Stimulated activated CD8-positive, alpha-beta memory T cell treated with anti-CD3 and anti-CD28 coated beads, Interleukin-15, amount 100 ng/mL, for 48 hours (primary cell): ENCODE measurements at regions not wholly inside any gene's neighbourhood (a gene's known extent, or its start where the extent isn't known, plus 50 kb on each side); places are given as distances from the start of the nearest gene placed in this dataset.

Source experiments
- DNase-seq, 2 donors: peaks; one replicate each; pipeline ENCODE4 v3.0.0-alpha.2; 2020; ENCODE audit warnings: low read depth in 2 of 2

DNA sequence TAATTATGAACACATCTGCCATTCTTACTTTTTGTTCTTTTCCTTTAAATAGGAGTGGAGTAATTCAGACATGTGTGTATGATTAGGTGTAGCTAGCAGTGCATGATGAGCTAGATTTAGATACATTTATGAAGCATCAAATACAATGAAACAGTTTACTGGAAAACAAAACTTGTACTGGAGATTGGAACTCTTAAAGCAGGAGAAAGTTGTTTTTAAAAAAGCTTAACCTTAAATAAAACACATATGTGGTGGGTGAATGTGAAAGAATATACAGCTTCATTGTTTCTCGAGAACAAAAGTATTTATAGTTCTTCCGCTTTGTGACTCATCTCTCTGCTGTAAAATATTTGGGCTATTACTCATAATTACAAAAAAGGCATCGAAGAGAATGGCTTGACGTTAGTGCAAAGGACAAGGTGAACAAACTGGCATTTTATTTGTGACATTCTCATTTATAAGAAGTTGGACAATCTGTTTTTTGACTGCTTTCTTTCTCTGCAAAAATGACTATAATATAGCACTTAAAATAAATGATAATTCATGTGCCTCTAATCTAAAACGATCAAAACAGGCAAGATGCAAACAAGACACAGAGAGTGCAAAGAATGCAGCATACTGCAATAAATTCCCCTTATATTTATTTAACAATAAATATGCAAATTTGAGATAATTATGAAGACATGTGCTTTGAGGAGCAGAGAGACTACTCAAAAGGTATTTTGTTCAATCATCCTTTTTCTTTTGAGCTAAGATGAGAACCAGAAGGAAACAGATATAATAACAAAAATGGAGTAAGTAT is 478.8 kb downstream of the CETN3 start:
- DNase-seq = no peak

- DNase-seq = no peak
These were observed 479.7 kb downstream of the CETN3 start for GRCh38 chr5:89929834-89930233.

DNA sequence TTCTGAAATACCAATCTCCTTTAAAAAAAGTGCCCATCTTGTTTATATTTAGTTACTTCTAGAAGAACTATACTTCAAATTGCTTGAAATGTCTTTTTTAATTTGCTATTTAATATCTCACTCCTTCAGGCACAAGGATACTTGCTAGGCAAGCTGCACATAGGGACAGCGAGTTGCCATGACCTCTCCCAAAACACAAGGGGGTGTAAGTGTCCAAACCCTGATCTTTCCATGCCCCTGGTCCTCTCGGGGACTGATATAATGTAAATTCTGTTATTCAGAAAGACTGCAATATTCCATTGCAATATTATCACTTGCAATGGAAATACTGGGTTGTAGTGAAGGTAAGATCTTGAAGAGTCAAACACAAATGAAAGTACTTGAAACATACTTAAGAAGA is 480.4 kb downstream of the CETN3 start:
- no peak for DNase-seq

DNA sequence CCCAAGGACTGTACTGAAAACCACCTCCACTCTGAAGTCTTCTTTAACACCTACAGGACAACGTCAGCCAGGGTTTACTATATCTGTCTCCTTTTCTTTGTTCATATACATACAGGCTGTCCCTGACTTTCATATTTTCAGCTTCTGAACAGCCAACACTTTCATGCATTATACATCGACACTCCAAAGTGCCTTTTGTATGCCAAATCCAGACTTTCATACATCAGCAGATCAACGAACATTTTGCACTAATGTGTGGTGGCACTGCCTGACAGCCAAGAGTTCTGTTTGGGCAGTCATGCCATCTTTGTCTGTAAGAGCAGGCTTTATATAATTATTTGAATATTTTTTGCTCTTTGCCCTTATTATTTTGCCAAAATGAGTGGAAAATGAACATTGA is 487.4 kb downstream of the CETN3 start:
- DNase-seq = no peak

- DNase-seq = no peak
These were observed 492.4 kb downstream of the CETN3 start for GRCh38 chr5:89917112-89917511.

DNA sequence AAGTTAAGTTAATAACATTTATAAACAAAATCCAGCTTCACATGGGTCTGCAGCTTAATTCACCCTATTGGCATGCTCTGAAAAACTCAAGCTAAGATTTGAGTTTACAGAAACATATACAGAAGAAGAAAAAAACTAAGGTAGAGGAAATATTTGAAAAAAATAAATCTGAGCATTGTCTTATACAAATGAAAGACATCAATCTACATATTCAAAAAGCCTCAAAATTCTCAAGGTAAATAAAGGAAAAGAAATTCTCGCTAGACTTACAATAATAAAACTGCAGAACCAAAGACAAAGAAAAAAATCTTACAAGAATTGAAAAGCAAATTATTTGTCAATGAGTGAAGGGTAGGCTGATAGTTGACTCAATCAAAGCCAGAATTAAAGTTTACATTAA is 493.4 kb downstream of the CETN3 start:
- no peak for DNase-seq

DNA sequence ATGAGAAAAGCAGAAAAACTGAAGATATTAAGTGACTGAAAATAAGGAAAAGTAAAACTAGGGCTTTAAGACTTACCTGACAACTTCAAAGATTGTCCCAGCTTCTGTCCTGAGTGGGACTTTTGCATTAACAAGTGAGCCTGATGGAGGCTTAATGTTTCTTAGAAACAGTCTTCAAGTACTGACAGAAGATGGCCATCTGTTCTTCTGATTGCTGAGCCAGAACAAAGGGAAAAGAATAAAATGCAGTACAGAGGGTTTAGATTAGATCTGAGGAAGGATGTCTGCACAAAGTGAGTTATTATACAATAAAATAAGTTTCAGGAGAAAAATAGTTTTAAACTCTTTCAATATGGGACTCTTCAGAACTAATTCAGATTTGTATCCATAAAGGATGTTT is 500.7 kb downstream of the CETN3 start:
- DNase-seq = no peak

DNA sequence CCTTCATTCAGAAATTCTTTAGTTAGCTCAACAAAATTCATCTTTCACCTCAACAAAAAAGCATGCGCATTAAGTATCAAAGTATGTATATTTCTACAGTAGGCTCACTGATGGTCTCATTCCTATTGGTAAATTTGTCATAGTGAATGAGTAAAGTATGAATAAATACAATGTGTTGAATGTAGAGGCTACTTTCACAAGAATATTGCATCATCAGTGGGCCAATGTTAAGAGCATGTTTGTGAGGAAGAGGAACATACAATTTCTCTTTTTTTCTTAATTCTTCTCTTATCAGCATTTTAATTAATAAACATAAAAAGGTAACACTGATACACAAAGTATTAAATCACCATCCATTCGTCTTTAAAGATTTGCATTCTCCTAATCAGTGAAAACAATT is 505.1 kb downstream of the CETN3 start:
- no peak for DNase-seq

DNA sequence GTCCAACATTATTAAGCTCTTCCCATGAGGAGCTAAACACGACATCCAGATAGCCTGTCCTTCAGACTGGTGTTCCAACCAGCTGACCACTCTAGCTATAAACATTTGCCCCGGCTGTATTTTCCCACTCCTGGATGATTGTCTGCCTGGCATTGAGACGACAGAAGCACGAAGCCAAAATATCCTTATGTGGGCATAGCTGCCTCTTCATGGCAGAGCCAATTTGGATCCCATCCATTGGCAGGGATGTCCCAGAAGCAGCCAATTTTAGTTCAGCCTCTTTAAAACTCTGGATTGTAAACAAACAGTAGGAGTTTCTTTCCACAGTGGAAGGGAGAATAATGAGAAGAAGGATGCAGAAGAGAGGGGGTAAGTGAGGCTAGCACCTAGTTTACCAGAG is 507.6 kb downstream of the CETN3 start:
- no peak for DNase-seq

- DNase-seq = no peak
These were observed 508.2 kb downstream of the CETN3 start for GRCh38 chr5:89901346-89901745.

- no peak for DNase-seq
These were observed 509.2 kb downstream of the CETN3 start for GRCh38 chr5:89900346-89900745.

DNA sequence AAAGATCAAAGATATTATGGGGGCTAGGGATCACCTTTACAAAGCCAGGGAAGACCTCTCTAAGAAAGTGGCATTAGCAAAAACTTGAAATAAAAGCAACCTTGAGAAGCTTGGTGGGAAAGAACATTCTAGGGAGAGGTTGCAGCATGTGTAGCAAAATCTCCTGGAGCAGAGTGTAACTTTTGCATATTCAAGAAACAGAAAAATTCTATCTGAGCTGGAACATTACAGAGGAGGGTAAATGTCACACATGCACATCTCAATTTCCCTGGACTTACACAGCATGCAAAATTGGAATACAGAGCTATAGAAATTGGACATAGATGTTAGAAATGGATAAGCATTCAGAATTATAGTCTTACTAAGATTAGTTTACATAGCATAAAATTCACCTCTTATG is 510.0 kb downstream of the CETN3 start:
- no peak for DNase-seq

DNA sequence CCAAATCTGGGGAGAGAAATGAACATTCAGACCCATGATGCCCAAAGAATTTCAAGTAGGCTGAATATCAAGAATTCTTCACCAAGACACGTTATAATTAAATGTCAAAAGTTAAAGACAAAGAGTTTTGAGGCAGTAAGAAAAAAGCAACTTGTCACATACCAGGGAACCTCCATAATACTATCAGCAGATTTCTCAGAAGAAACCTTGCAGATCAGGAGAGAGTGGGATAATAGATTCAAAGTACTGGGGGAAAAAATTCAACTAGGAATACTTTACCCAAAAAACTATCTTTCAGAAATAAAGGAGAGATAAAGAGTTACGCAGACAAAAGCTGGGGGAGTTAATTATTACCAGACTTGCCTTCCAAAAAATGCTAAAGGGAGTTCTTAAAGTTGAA is 516.0 kb downstream of the CETN3 start:
- DNase-seq = no peak

- DNase-seq = no peak
These were observed 523.9 kb downstream of the CETN3 start for GRCh38 chr5:89885670-89886069.

DNA sequence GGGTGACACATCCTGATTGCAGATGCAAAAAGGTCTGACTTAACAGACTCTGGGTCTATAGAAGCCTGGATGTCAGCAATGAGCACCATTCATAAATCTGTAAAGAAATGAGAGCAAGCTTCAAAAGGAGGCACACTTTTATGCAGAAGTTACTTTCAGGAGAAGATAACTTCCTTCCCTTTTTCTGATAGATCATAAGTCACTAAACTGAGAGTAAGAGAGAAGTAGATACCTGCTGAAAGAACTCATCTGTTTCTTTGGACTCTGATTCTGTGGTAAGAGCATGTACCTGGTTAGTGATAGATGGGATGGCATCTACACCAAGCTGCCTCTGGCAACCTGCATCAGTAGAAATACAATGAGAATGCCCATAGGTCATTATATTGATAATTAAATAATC is 525.6 kb downstream of the CETN3 start:
- DNase-seq = no peak

DNA sequence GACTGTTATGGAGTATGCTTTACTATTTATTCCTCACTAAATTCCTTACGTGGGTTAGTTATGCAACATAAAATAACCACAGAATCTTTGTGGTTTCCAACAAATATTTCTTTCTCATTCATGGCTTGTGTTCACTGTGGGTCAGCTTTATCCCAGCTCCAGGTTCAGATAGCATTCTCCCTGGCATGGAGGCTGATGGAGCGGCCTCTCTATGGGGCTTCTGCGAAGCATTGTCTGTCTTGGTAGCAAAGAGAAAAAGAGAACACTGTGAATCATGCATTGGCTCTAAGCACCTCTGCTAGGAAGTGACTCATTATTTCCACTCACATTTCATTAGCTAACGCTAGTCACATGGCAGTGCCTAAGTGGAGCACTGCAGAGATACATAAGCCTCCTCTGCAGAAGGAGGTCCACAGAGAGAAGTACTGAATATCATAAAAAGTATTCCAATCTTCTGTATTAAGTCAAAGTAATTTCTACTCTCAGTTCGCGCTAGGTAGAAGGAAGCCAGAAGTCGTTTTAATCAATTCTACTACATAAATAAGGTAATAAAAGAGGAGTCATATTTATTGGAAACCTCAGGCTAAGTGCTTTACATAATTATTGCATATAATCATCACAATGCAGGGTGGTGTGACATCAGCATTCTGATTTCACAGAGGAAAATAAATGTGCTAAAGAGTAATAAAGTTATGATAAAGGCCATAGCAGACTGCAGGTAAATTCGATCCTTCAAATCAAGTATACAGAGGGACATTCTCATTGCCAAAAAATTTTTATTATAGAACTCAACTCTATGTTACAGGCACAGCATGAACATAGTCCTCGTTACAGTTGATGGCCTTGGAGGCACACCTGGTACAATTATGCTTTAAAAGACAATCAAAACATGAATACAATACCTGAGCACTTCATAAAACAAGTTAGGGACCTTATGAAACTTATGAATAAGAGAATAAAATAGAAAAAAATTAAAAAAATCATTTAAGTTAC is 531.1 kb downstream of the CETN3 start:
- no peak for DNase-seq

DNA sequence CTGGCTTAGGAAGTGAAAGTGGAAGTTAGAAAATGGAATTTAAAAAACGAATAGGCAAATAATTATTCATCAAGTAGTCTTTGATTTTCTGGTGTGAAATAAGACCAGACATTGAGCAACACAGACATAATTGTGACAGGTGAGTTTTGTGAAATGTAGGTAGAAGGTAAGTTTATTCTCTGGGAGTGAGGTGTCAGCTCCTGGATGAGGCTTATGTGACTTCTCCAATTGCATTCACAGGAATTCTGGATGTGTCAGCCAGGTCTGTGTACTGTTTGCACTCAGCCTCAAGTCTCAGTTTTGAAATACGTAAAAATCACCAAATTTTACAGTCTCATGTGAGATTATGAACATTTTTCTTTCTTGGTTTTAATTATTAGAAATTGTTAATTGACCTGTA is 537.6 kb downstream of the CETN3 start:
- no peak for DNase-seq

- DNase-seq = no peak
These were observed 540.2 kb downstream of the CETN3 start for GRCh38 chr5:89869346-89869745.

- DNase-seq = no peak
These were observed 543.1 kb downstream of the CETN3 start for GRCh38 chr5:89866410-89866809.

DNA sequence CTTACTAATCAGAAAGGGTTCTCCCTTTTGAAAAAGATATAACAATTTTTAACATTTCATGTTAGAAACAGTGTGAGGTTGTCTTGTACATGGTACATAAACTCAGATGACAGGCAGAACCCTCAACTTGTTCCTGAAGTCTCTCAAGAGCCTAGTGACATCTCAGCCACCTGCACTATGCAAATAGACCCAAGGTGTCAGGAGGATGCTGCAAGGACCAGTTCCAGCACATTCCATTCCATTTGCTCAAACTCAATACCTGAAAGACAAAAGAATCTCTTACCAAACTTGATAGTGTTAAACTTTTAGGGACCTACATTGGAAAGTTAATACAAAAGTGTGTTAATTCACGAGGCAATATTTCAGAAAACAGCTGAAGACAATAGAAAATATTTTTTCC is 544.6 kb downstream of the CETN3 start:
- no peak for DNase-seq

- DNase-seq = no peak
These were observed 551.8 kb downstream of the CETN3 start for GRCh38 chr5:89857790-89858189.

DNA sequence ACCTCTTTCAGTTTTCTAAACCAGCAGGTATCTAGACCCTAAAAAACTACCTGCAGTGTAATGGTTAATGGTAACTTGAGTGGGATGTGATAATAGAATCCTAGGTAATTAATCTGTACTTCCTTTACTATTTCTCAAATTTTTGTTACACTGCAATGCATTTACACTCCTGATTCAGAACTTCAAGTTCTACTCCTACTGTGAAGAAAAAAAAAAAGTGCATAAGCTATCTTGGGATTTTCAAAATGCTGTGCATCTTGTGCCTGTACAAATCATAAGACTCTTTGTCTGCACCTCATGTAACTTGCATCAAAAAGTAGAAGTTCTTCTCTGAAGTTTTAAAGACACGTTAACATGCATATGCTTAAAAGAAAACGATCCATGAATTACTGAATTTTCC is 554.1 kb downstream of the CETN3 start:
- no peak for DNase-seq

- DNase-seq = no peak
These were observed 557.6 kb downstream of the CETN3 start for GRCh38 chr5:89851911-89852310.
